ENCODE measurements at regions not wholly inside any gene's neighbourhood (a gene's known extent, or its start where the extent isn't known, plus 50 kb on each side); places are given as distances from the start of the nearest gene placed in this dataset.
A peak's percentile ranks its signal among the peaks of the same experiment; 100 is the strongest.
"Not testable (repeated sequence)": the region's sequence is repeated elsewhere in the genome, so short reads cannot be mapped to it uniquely, and the experiment has no call there.

- DNase-seq; H3K4me3 ChIP-seq (ENCODE audit: insufficient read depth, low read depth, low read length); H3K27me3 ChIP-seq (ENCODE audit: control insufficient read depth, insufficient read depth, low read length); H3K36me3 ChIP-seq (replicated peaks; ENCODE audit: control insufficient read depth, insufficient read depth, low read length): not testable (repeated sequence)
These were observed 114.7 kb upstream of the ZBTB40 start for GRCh38 chr1:22336696-22337545.

- Histone ChIP-seq H3K36me3 (replicated peaks; ENCODE audit: control insufficient read depth, insufficient read depth, low read length) (no peaks in the 10 kb centered on the region), H3K27me3 (ENCODE audit: control insufficient read depth, insufficient read depth, low read length) (0 out of 2 replicates have a peak, but pooled peaks cover 2% of the 10 kb centered on the region), H3K4me3 (ENCODE audit: insufficient read depth, low read depth, low read length) (no peak overlapping the region)
- DNase-seq, result no peak
These were observed 113.4 kb upstream of the ZBTB40 start for GRCh38 chr1:22338071-22338765.

- Histone ChIP-seq H3K27me3 (ENCODE audit: control insufficient read depth, insufficient read depth, low read length) (0 out of 2 replicates have a peak, but pooled peaks cover 2% of the 10 kb centered on the region), H3K4me3 (ENCODE audit: insufficient read depth, low read depth, low read length) (no peak overlapping the region), H3K36me3 (replicated peaks; ENCODE audit: control insufficient read depth, insufficient read depth, low read length) (no peaks in the 10 kb centered on the region)
- DNase-seq, result peak; percentile 65
These were observed 112.4 kb upstream of the ZBTB40 start for GRCh38 chr1:22339237-22339636.

DNA sequence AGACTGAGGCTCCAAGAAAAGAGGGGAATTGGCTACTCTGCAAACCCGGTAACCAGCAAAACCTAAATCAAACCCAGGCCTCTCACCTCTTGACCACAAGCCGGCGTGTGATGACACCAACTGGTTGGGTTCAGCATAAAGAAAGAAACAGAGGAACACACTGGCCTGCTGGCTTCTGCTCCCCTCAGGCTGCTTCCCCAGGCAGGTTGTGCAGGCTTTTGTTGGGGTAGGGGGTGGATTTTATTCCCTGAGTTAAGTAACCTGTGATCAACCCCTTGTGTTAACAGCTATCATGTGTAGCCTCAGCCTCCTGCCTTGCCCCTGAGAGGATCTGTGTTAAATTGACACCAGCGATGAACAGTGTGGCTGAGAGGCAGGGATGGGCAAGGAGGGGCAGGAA lies 111.6 kb upstream of the ZBTB40 start:
- H3K36me3 ChIP-seq (replicated peaks; ENCODE audit: control insufficient read depth, insufficient read depth, low read length), result no peaks in the 10 kb centered on the region
- H3K27me3 ChIP-seq (ENCODE audit: control insufficient read depth, insufficient read depth, low read length), result 0 out of 2 replicates have a peak, but pooled peaks cover 2% of the 10 kb centered on the region
- H3K4me3 ChIP-seq (ENCODE audit: insufficient read depth, low read depth, low read length), result no peak overlapping the region
- no peak for DNase-seq

DNA sequence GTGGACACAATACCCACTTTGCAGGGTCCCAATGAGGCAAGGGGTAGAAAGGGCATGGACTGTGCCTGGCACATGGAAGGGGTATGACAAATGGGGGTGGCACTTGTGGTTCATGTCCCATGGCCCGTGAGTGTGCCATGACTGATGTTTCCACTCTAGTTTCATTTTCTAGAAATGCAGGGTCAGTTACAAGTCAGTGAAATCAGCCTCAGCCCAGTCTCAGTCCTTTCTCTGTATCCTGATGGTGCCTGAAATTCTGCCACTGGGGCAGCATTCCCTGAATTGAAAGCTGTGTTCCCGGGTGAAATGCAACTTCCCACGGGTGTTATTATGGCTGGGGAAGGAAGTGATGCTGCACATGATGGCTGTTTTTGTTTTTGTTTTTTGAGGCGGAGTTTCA lies 110.8 kb upstream of the ZBTB40 start:
- Histone ChIP-seq H3K27me3 (ENCODE audit: control insufficient read depth, insufficient read depth, low read length) (0 out of 2 replicates have a peak, but pooled peaks cover 2% of the 10 kb centered on the region), H3K36me3 (replicated peaks; ENCODE audit: control insufficient read depth, insufficient read depth, low read length) (no peaks in the 10 kb centered on the region), H3K4me3 (ENCODE audit: insufficient read depth, low read depth, low read length) (no peak overlapping the region)
- DNase-seq, result no peak

- peak; percentile 54 for DNase-seq
- H3K4me3 ChIP-seq (ENCODE audit: insufficient read depth, low read depth, low read length), result no peak overlapping the region
- 0 out of 2 replicates have a peak, but pooled peaks cover 2% of the 10 kb centered on the region for H3K27me3 ChIP-seq (ENCODE audit: control insufficient read depth, insufficient read depth, low read length)
- H3K36me3 ChIP-seq (replicated peaks; ENCODE audit: control insufficient read depth, insufficient read depth, low read length), result no peaks in the 10 kb centered on the region
These were observed 109.7 kb upstream of the ZBTB40 start for GRCh38 chr1:22341791-22342605.

DNA sequence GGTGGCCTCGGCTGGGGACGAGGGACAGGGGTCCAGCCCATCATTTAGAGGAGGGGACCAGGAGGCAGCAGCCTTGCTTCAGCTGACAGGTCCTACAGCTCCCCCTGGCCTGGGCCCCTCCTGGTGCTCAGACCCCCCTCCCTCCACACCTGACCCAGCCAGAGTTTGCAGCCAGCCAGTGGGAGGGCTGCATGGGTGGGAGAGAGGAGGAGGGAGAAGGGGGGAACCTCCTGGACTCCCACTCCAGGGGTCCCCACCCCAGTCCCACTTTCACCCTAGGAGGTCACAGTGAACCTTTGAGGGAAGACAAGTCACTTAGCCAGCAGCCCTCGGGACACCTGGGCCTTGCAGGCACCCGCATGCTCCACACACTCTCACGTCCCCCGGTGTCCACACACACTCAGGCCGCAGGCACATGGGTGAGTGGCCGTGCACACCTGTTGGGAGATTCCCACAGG lies 108.9 kb upstream of the ZBTB40 start:
- Histone ChIP-seq H3K27me3 (ENCODE audit: control insufficient read depth, insufficient read depth, low read length) (0 out of 2 replicates have a peak, but pooled peaks cover 2% of the 10 kb centered on the region), H3K36me3 (replicated peaks; ENCODE audit: control insufficient read depth, insufficient read depth, low read length) (no peaks in the 10 kb centered on the region), H3K4me3 (ENCODE audit: insufficient read depth, low read depth, low read length) (no peak overlapping the region)
- DNase-seq, result peak; percentile 59

DNA sequence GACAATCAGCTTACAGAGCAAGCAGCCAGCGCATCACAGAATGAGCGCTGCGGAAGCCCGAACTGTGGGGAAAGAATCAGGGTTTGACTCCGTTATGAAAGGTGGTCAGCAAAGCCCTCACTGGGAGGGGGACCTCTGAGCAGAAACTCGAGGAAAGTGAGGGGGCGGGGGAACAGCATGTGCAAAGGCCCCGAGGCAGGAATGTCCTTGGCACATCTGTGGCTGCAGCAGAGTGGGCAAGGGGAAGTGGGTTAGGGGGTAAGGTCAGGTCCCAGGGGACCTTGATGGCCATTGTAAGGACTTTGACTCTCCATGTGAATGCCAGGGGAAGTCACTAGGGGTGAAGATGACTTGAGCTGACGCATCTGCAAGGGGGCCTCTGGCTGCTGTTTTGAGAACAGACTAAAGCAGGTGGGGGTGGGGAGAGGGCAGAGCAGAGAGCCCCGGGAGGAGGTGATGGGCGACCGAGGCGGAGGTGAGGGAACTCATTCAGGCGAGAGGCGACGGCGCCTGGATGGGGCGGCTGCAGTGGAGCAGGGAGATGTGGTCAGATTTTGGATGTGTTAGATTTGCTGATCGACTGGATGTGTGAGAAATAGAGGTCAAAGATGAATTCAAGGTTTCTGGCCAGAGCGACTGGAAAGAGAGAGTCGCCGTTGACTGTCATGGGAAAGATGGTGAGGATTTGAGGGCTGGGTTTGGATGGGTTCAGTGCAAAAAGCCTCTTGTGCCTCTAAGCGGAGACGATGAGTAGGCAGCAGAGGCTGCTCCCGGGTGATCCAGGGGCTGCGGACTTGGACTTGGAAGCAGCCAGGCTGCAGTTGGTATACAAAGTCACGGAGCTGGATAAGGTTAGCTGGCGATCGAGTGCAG lies 108.0 kb upstream of the ZBTB40 start:
- DNase-seq, result peak; percentile 53
- no peaks in the 10 kb centered on the region; the same call in 1 of the 2 replicates for H3K27me3 ChIP-seq (ENCODE audit: control insufficient read depth, insufficient read depth, low read length)
- no peak overlapping the region for H3K4me3 ChIP-seq (ENCODE audit: insufficient read depth, low read depth, low read length)
- no peaks in the 10 kb centered on the region for H3K36me3 ChIP-seq (replicated peaks; ENCODE audit: control insufficient read depth, insufficient read depth, low read length)

- H3K27me3 ChIP-seq (ENCODE audit: control insufficient read depth, insufficient read depth, low read length), result no peaks in the 10 kb centered on the region; the same call in 1 of the 2 replicates
- no peak for DNase-seq
- no peaks in the 10 kb centered on the region for H3K36me3 ChIP-seq (replicated peaks; ENCODE audit: control insufficient read depth, insufficient read depth, low read length)
- H3K4me3 ChIP-seq (ENCODE audit: insufficient read depth, low read depth, low read length), result no peak overlapping the region
These were observed 107.4 kb upstream of the ZBTB40 start for GRCh38 chr1:22344329-22344630.

- no peaks in the 10 kb centered on the region for H3K36me3 ChIP-seq (replicated peaks; ENCODE audit: control insufficient read depth, insufficient read depth, low read length)
- no peaks in the 10 kb centered on the region; the same call in 1 of the 2 replicates for H3K27me3 ChIP-seq (ENCODE audit: control insufficient read depth, insufficient read depth, low read length)
- no peak overlapping the region for H3K4me3 ChIP-seq (ENCODE audit: insufficient read depth, low read depth, low read length)
- no peak for DNase-seq
These were observed 106.6 kb upstream of the ZBTB40 start for GRCh38 chr1:22344851-22345560.

DNA sequence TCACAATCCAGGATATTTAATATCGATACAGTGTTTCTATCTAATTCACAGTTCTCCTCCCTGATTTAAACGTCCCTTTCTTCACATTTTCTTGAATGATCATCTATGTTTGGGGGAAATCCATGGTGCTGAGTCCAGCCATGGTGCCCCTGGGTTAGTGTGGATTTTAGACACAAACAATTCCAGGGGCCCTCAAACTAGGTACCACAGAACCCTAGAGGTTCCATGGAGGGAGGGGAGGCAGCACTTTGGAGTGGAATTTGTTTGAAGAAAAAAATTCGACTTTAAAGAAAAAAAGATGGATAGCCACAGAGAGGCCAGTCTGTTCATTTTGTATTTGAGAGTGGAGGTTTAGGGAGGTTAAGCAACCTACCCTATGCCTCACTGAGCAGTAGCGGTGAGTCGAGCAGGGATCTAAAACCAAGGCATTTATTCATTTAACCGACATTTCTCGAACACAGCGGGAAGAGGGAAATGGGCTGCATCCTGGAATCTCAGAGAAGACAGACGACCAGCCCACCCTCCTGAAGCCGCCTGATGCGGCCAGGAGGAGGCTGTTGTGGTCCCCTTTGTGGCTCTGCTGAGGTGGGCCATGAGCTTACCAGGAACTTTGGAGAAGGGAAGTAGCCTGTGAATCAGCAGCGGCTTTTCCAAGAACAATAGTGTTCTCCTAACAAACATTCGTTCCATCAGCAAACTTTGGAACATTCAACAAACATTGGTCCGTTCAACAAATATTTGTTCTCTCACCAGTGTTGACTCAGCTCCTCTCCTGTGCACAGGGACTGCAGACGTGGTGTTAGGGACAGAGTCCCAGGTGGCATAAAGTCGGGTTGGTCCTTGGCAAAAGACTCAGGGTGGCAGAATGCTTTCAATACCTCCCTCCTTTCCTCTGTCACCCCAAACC lies 103.5 kb upstream of the ZBTB40 start:
- H3K27me3 ChIP-seq (ENCODE audit: control insufficient read depth, insufficient read depth, low read length), result no peaks in the 10 kb centered on the region; the same call in none of the 2 replicates
- no peak for DNase-seq
- no peaks in the 10 kb centered on the region for H3K36me3 ChIP-seq (replicated peaks; ENCODE audit: control insufficient read depth, insufficient read depth, low read length)
- H3K4me3 ChIP-seq (ENCODE audit: insufficient read depth, low read depth, low read length), result no peak overlapping the region

DNA sequence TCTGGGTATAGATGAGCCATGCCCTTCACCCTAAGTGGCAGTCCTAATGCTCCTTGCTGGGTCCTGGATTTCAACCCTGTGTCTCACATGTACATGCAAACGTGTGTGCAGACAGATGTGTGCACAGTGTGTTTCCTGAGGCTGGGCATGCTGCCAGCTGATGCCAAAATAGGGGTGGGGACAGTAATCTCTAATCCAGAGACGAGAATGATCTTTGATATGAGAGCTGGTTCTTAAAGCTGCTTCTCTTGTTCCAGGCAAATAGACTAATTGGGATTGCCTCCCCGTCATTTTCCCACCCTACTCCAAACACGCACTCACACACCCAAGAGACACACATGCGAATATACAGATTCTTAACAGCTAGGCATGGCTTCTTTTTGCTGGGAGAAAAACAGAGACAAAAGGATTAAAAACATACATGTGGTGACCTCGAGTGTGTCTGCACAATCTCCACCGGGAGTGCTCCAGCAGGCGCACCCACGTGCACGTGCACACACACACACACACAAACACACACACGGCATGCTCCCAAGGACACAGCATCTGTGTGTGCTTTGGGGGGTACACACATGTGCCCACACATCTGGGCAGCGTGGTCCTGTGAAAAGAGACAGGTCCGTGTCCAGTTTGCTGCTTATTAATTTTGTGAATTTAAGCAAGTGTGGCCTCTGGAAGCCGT lies 102.1 kb upstream of the ZBTB40 start:
- Histone ChIP-seq H3K4me3 (ENCODE audit: insufficient read depth, low read depth, low read length) (no peak overlapping the region), H3K36me3 (replicated peaks; ENCODE audit: control insufficient read depth, insufficient read depth, low read length) (no peaks in the 10 kb centered on the region), H3K27me3 (ENCODE audit: control insufficient read depth, insufficient read depth, low read length) (no peaks in the 10 kb centered on the region; the same call in none of the 2 replicates)
- no peak for DNase-seq

All from H7 (cell line).